ENCODE measurements at regions not wholly inside any gene's neighbourhood (a gene's known extent, or its start where the extent isn't known, plus 50 kb on each side); places are given as distances from the start of the nearest gene placed in this dataset.

GRCh38 chr12:24407884-24408283 is 458.4 kb upstream of the SOX5 start:
- intact Hi-C loops (cut with micrococcal nuclease; ENCODE audit: unreplicated experiment) (no loop called here), in situ Hi-C loops (cut with HindIII; ENCODE audit: low pct_unique_long_range_greater_than_20kb, low sequenced_read_pairs) (no loop called here)
- CTCF ChIA-PET: no interaction called here

GRCh38 chr12:24404086-24404815 is 454.8 kb upstream of the SOX5 start:
- CTCF ChIA-PET: no interaction called here
- in situ Hi-C loops (cut with HindIII; ENCODE audit: low pct_unique_long_range_greater_than_20kb, low sequenced_read_pairs): no loop called here
- DNase-seq (ENCODE audit: low read depth, low spot score) (no peak), ATAC-seq (no peak)
- Histone ChIP-seq H3K36me3 (ENCODE audit: control insufficient read depth, insufficient read depth, low read length) (no peaks in the 10 kb centered on the region), H3K27me3 (ENCODE audit: control insufficient read depth, insufficient read depth, low read length) (no peaks in the 10 kb centered on the region), H3K4me1 (ENCODE audit: control insufficient read depth, insufficient read depth, low read length) (no peaks in the 10 kb centered on the region), H3K4me3 (ENCODE audit: low read depth in 2 of 2, low read length in 2 of 2) (no peak overlapping the region), H3K9me3 (ENCODE audit: control insufficient read depth, insufficient read depth, low read depth, low read length) (no peaks in the 10 kb centered on the region), H3K27ac (ENCODE audit: low read length) (no peak overlapping the region)
- TF ChIP-seq REST (IDR thresholded peaks at IDR 0.05; ENCODE audit: insufficient read depth in 1 of 2, low read depth in 2 of 2, low read length in 1 of 2): no peak
- no peak for TF ChIP-seq SIN3A (IDR thresholded peaks at IDR 0.05; ENCODE audit: borderline replicate concordance, insufficient read depth, low read depth, low read length)
- TF ChIP-seq POLR2AphosphoS5 (IDR thresholded peaks at IDR 0.05; ENCODE audit: low read depth, low read length): no peak
- TF ChIP-seq TCF7L2 (IDR thresholded peaks at IDR 0.05; ENCODE audit: low read depth, low read length): no peak
- TF ChIP-seq, protein P1, sequence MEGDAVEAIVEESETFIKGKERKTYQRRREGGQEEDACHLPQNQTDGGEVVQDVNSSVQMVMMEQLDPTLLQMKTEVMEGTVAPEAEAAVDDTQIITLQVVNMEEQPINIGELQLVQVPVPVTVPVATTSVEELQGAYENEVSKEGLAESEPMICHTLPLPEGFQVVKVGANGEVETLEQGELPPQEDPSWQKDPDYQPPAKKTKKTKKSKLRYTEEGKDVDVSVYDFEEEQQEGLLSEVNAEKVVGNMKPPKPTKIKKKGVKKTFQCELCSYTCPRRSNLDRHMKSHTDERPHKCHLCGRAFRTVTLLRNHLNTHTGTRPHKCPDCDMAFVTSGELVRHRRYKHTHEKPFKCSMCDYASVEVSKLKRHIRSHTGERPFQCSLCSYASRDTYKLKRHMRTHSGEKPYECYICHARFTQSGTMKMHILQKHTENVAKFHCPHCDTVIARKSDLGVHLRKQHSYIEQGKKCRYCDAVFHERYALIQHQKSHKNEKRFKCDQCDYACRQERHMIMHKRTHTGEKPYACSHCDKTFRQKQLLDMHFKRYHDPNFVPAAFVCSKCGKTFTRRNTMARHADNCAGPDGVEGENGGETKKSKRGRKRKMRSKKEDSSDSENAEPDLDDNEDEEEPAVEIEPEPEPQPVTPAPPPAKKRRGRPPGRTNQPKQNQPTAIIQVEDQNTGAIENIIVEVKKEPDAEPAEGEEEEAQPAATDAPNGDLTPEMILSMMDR (IDR thresholded peaks at IDR 0.05): no peak
- POLR2A ChIA-PET: no interaction called here
- intact Hi-C loops (cut with micrococcal nuclease; ENCODE audit: unreplicated experiment): no loop called here
- BruUV-seq (replicated peaks): no TSS peak

More at GRCh38 chr12:24407884-24408283, 458.4 kb upstream of the SOX5 start:
- BruUV-seq (replicated peaks): no TSS peak
- ATAC-seq (no peak), DNase-seq (ENCODE audit: low read depth, low spot score) (no peak)
- no peak overlapping the region for H3K27ac ChIP-seq (ENCODE audit: low read length)
- POLR2A ChIA-PET: no interaction called here
- no peak overlapping the region for H3K4me3 ChIP-seq (ENCODE audit: low read depth in 2 of 2, low read length in 2 of 2)
- no peaks in the 10 kb centered on the region for H3K27me3 ChIP-seq (ENCODE audit: control insufficient read depth, insufficient read depth, low read length)
- H3K9me3 ChIP-seq (ENCODE audit: control insufficient read depth, insufficient read depth, low read depth, low read length): no peaks in the 10 kb centered on the region
- TF ChIP-seq, protein P1 (IDR thresholded peaks at IDR 0.05): no peak
- no peaks in the 10 kb centered on the region for H3K36me3 ChIP-seq (ENCODE audit: control insufficient read depth, insufficient read depth, low read length)
- no peaks in the 10 kb centered on the region for H3K4me1 ChIP-seq (ENCODE audit: control insufficient read depth, insufficient read depth, low read length)

Measured in Panc1 (cell line).